CD4-positive, alpha-beta T cell (primary cell): ENCODE measurements at regions not wholly inside any gene's neighbourhood (a gene's known extent, or its start where the extent isn't known, plus 50 kb on each side); places are given as distances from the start of the nearest gene placed in this dataset.

ENCODE experiments used
- ATAC-seq: fragments of 200-7000 bp; cut with Tn5 transposase; one replicate; pipeline ENCODE4 v1.10.0; 2022; ENCODE audit warnings: mild to moderate bottlenecking; ENCODE audit not compliant: poor library complexity
- CTCF ChIA-PET: fragments of 350-600 bp; sonication (Branson Sonifier 250); formaldehyde crosslinking; loops from one replicate; lab custom pipeline; 2021; ENCODE audit warnings: antibody characterized with exemption, inconsistent platforms; lab: Charles Lee
- POLR2A ChIA-PET: fragments of 350-600 bp; sonication (Branson Sonifier 250); formaldehyde crosslinking; loops from one replicate; lab custom pipeline; 2021; ENCODE audit warnings: antibody characterized with exemption, inconsistent platforms; lab: Charles Lee
- DNase-seq, 14 experiments: peaks; one replicate each; pipeline ENCODE4 v3.0.0-alpha.2; 2013 to 2020; ENCODE audit warnings: mixed read lengths in 2 of 14
- H3K27ac ChIP-seq, 2 donors: one replicate each; pipeline versions ENCODE4 v1.5.1 to v1.7.0; 2013; ENCODE audit warnings: low read length in 2 of 2, low read depth in 1 of 2, mild to moderate bottlenecking in 1 of 2
- H3K27me3 ChIP-seq, 2 experiments: 1 replicate in 1 of 2; 2 replicates in 1 of 2; pipeline versions ENCODE4 v1.6.1 to v1.7.0; 2013; ENCODE audit warnings: low read length in 2 of 2, control low read depth in 1 of 2, mild to moderate bottlenecking in 1 of 2, moderate library complexity in 1 of 2; ENCODE audit not compliant: insufficient read depth in 2 of 2, control insufficient read depth in 1 of 2
- H3K36me3 ChIP-seq: one replicate; pipeline ENCODE4 v1.6.1; 2013; ENCODE audit warnings: low read length, control low read depth; ENCODE audit not compliant: insufficient read depth
- H3K4me1 ChIP-seq: one replicate; pipeline ENCODE4 v1.6.1; 2013; ENCODE audit warnings: low read length, control low read depth; ENCODE audit not compliant: insufficient read depth
- H3K4me3 ChIP-seq: one replicate; pipeline ENCODE4 v1.5.1; 2013; ENCODE audit warnings: mild to moderate bottlenecking, low read length, moderate library complexity
- H3K9me3 ChIP-seq, 2 experiments: 1 replicate in 1 of 2; 2 replicates in 1 of 2; pipeline versions ENCODE4 v1.6.1 to v1.7.0; 2013; ENCODE audit warnings: low read length in 2 of 2, mild to moderate bottlenecking in 2 of 2, control low read depth in 1 of 2, moderate library complexity in 1 of 2; ENCODE audit not compliant: control insufficient read depth in 1 of 2, insufficient read depth in 1 of 2
- H3K27ac Mint-ChIP-seq: one replicate; pipeline ENCODE4 v1.8.0; 2020; ENCODE audit warnings: mixed read lengths
- H3K27me3 Mint-ChIP-seq: one replicate; pipeline ENCODE4 v1.8.0; 2021; ENCODE audit warnings: mixed read lengths
- H3K36me3 Mint-ChIP-seq: one replicate; pipeline ENCODE4 v1.8.0; 2021; ENCODE audit warnings: low read depth, mixed read lengths
- H3K4me1 Mint-ChIP-seq: one replicate; pipeline ENCODE4 v1.8.0; 2021; ENCODE audit warnings: low read depth, mixed read lengths
- H3K4me3 Mint-ChIP-seq: one replicate; pipeline ENCODE4 v1.8.0; 2020; ENCODE audit warnings: mild to moderate bottlenecking, mixed read lengths
- H3K9me3 Mint-ChIP-seq: one replicate; pipeline ENCODE4 v1.8.0; 2020; ENCODE audit warnings: mixed read lengths
- intact Hi-C, 2 experiments: fragments of 100-400 bp; cut with DNase I in 1 of 2; cut with micrococcal nuclease in 1 of 2; formaldehyde crosslinking; loops; one replicate each; pipeline versions ENCODE4 v1.15.1 to v1.9.0; 2023 to 2025; cut with DNase I, micrococcal nuclease
- TF ChIP-seq, protein P1 (sequence below): fragments of 200-600 bp; IDR thresholded peaks from one replicate; pipeline ENCODE4 v1.8.0; 2022; ENCODE audit warnings: antibody characterized with exemption, mild to moderate bottlenecking

GRCh38 chr5:52694648-52695047 is 93.1 kb upstream of the ITGA1 start:
- TF ChIP-seq, protein P1, sequence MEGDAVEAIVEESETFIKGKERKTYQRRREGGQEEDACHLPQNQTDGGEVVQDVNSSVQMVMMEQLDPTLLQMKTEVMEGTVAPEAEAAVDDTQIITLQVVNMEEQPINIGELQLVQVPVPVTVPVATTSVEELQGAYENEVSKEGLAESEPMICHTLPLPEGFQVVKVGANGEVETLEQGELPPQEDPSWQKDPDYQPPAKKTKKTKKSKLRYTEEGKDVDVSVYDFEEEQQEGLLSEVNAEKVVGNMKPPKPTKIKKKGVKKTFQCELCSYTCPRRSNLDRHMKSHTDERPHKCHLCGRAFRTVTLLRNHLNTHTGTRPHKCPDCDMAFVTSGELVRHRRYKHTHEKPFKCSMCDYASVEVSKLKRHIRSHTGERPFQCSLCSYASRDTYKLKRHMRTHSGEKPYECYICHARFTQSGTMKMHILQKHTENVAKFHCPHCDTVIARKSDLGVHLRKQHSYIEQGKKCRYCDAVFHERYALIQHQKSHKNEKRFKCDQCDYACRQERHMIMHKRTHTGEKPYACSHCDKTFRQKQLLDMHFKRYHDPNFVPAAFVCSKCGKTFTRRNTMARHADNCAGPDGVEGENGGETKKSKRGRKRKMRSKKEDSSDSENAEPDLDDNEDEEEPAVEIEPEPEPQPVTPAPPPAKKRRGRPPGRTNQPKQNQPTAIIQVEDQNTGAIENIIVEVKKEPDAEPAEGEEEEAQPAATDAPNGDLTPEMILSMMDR = no peak
- DNase-seq (no peak), ATAC-seq (no peak)
- H3K4me1 Mint-ChIP-seq = peaks cover 5% of the 10 kb centered on the region
- H3K36me3 Mint-ChIP-seq = no peaks in the 10 kb centered on the region
- H3K9me3 Mint-ChIP-seq = no peaks in the 10 kb centered on the region
- POLR2A ChIA-PET = no interaction called here
- H3K4me3 Mint-ChIP-seq = no peak overlapping the region
- H3K27me3 Mint-ChIP-seq = no peaks in the 10 kb centered on the region
- intact Hi-C loops = no loop called here
- CTCF ChIA-PET = interaction anchor here (1.6 kb wide), 1 partner anchor 221 kb away, joined by 4 read pairs; no protein-coding TSS in a partner anchor
- peaks cover 2% of the 10 kb centered on the region for H3K4me1 ChIP-seq
- no peak overlapping the region for H3K27ac Mint-ChIP-seq
- H3K4me3 ChIP-seq = no peak overlapping the region
- no peaks in the 10 kb centered on the region for H3K36me3 ChIP-seq
- H3K27me3 ChIP-seq = no peaks in the 10 kb centered on the region
- H3K27ac ChIP-seq = no peak overlapping the region
- H3K9me3 ChIP-seq = no peaks in the 10 kb centered on the region

DNA sequence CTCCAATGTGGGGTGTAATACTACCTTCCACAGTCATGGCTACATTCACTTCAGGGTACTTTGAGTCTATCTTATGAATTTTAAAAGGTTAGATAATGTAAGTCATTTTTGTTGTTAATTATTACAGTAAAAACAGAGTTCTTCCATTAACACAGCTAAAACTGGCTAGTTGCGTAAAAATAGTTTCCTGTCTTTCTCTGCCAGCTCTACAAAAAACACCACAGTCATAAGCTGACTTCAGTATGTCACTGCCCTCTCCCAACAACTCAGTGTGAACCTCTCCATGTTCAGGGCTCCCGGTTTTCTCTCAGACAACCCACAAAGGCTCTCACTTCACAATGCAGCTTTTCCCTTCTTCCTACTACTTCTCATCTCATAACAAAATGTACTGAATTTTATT is 84.8 kb upstream of the ITGA1 start:
- H3K36me3 ChIP-seq = no peaks in the 10 kb centered on the region
- H3K4me1 ChIP-seq = peaks cover 8% of the 10 kb centered on the region
- Mint-ChIP-seq H3K9me3 (no peaks in the 10 kb centered on the region), H3K4me3 (no peak overlapping the region), H3K36me3 (no peaks in the 10 kb centered on the region), H3K4me1 (peaks cover 20% of the 10 kb centered on the region), H3K27me3 (no peaks in the 10 kb centered on the region), H3K27ac (no peak overlapping the region)
- no peak overlapping the region for H3K27ac ChIP-seq
- TF ChIP-seq, protein P1 = no peak
- H3K4me3 ChIP-seq = no peak overlapping the region
- ChIA-PET CTCF (interaction anchor here (1.4 kb wide), 1 partner anchor 9 kb away, joined by 4 read pairs; no protein-coding TSS in a partner anchor), POLR2A (no interaction called here)
- intact Hi-C loops = loop anchor here in 1 of 2 experiments (5.0 kb wide), 1 partner anchor 79 kb away; no protein-coding TSS in a partner anchor
- no peak for DNase-seq
- H3K27me3 ChIP-seq = no peaks in the 10 kb centered on the region
- no peaks in the 10 kb centered on the region for H3K9me3 ChIP-seq
- no peak for ATAC-seq

- Mint-ChIP-seq H3K4me1 (peaks cover 22% of the 10 kb centered on the region), H3K36me3 (no peaks in the 10 kb centered on the region)
These were observed 84.4 kb upstream of the ITGA1 start for GRCh38 chr5:52703321-52703720.

More at GRCh38 chr5:52703321-52703720, 84.4 kb upstream of the ITGA1 start:
- no peaks in the 10 kb centered on the region for H3K9me3 ChIP-seq
- no peaks in the 10 kb centered on the region for H3K36me3 ChIP-seq
- no peaks in the 10 kb centered on the region for H3K27me3 ChIP-seq
- intact Hi-C loops = loop anchor here in 1 of 2 experiments (5.0 kb wide), 1 partner anchor 79 kb away; no protein-coding TSS in a partner anchor
- Mint-ChIP-seq H3K27ac (no peak overlapping the region), H3K4me3 (no peak overlapping the region), H3K27me3 (no peaks in the 10 kb centered on the region), H3K9me3 (no peaks in the 10 kb centered on the region)
- TF ChIP-seq, protein P1 = no peak
- no peak for DNase-seq
- CTCF ChIA-PET = interaction anchor here (1.4 kb wide), 1 partner anchor 10 kb away, joined by 4 read pairs; no protein-coding TSS in a partner anchor
- ATAC-seq = no peak
- H3K4me3 ChIP-seq = no peak overlapping the region
- peaks cover 8% of the 10 kb centered on the region for H3K4me1 ChIP-seq
- no peak overlapping the region for H3K27ac ChIP-seq
- POLR2A ChIA-PET = no interaction called here
